Upper lobe of left lung (tissue), 6 donors: ENCODE measurements at regions not wholly inside any gene's neighbourhood (a gene's known extent, or its start where the extent isn't known, plus 50 kb on each side); places are given as distances from the start of the nearest gene placed in this dataset.

Experiments
- ATAC-seq, 2 donors: fragments of 200-7000 bp; cut with Tn5 transposase; one replicate each; pipeline ENCODE4 v1.9.1; 2022; ENCODE audit warnings: mild to moderate bottlenecking in 2 of 2, moderate library complexity in 2 of 2; ENCODE audit not compliant: low FRiP score in 2 of 2
- DNase-seq, 2 donors: peaks; one replicate each; pipeline ENCODE4 v3.0.0-alpha.2; 2019 to 2020
- H3K27ac ChIP-seq, 4 donors: fragments of 200-600 bp; sonication (generic); one replicate each; pipeline ENCODE4 v1.5.1; 2016 to 2019
- H3K27me3 ChIP-seq, 4 donors: fragments of 200-600 bp; sonication (generic); one replicate each; pipeline ENCODE4 v1.5.1; 2017 to 2019
- H3K36me3 ChIP-seq, 4 donors: fragments of 200-600 bp; sonication (generic); one replicate each; pipeline ENCODE4 v1.5.1; 2016 to 2019
- H3K4me1 ChIP-seq, 4 donors: fragments of 200-600 bp; sonication (generic); one replicate each; pipeline ENCODE4 v1.5.1; 2018 to 2019
- H3K4me3 ChIP-seq, 4 donors: fragments of 200-600 bp; sonication (generic); one replicate each; pipeline ENCODE4 v1.5.1; 2017 to 2019; ENCODE audit warnings: mild to moderate bottlenecking in 2 of 4, moderate library complexity in 1 of 4
- H3K9me3 ChIP-seq, 4 donors: fragments of 200-600 bp; sonication (generic); one replicate each; pipeline ENCODE4 v1.5.1; 2018 to 2019
- EP300 ChIP-seq, 4 donors: sonication (generic); formaldehyde crosslinking; IDR thresholded peaks; one replicate each; pipeline ENCODE4 v1.5.1; 2017; ENCODE audit warnings: antibody characterized with exemption in 4 of 4, control low read depth in 2 of 4
- POLR2A ChIP-seq, 4 donors: fragments of 450-650 bp; IDR thresholded peaks; one replicate each; pipeline ENCODE4 v1.5.1; 2016 to 2017; ENCODE audit warnings: antibody characterized with exemption in 4 of 4, mild to moderate bottlenecking in 2 of 4
- POLR2AphosphoS5 ChIP-seq, 2 donors: sonication (generic); formaldehyde crosslinking; IDR thresholded peaks; one replicate each; pipeline ENCODE4 v1.5.1; 2017; ENCODE audit warnings: antibody characterized with exemption in 2 of 2
- WGBS, 2 donors: methylation state at CpG; one replicate each; pipeline ENCODE4 v1.1.5; 2017 to 2018; 5-methylcytosine and 5-hydroxymethylcytosine counted together
- small RNA-seq, 4 donors: library from RNA; depleted of rRNA; stranded (forward); fragments of <200 nt; gene quantifications; one replicate each; pipeline ENCODE3, GENCODE V24; 2016
- TF ChIP-seq, protein P1 (sequence below), 6 experiments: fragments of 450-650 bp in 4 of 6; fragments of 200-600 bp in 2 of 6; sonication (generic) in 2 of 6; IDR thresholded peaks; one replicate each; pipeline ENCODE4 v1.5.1; 2016 to 2019; ENCODE audit warnings: antibody characterized with exemption in 6 of 6
- donor health status: DM: no; HTN: no; CAD: no; lungs with moderate emphysema.
- donor health status: DM: no; HTN: yes; CAD: no; lungs with severe emphysema.

DNA sequence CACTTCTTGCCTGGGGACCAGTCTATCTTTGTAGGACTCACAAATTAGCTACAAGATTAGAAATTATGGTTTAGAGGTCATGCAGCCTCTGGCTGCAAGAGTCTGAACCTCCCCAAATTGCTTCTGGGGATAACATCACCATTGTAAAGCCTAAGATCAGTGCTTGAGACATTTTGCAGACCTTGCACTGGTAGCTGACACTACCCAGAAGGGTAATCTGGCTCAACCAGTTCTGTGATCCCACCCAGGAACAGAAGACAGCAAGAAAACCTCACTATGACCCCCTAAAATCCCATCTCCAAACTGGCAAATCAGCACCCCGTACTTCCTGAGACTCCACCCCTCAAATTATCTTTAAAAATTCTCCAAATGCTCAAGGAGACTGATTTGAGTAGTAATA is 58.2 kb upstream of the CDK13 start:
- WGBS, 2 donors = 22 to 82% methylated on average over 1 of the region's 1 CpG
- Histone ChIP-seq H3K27me3 (no peaks in the 10 kb centered on the region), H3K9me3 (no peaks in the 10 kb centered on the region), H3K27ac (no peak overlapping the region), H3K4me3 (no peak overlapping the region), H3K36me3 (no peaks in the 10 kb centered on the region), H3K4me1 (peaks cover 0 to 6% (median 0%) of the 10 kb centered on the region in 4 donors)
- no peak for DNase-seq
- TF ChIP-seq POLR2A (IDR thresholded peaks at IDR 0.05) = no peak
- TF ChIP-seq, protein P1, sequence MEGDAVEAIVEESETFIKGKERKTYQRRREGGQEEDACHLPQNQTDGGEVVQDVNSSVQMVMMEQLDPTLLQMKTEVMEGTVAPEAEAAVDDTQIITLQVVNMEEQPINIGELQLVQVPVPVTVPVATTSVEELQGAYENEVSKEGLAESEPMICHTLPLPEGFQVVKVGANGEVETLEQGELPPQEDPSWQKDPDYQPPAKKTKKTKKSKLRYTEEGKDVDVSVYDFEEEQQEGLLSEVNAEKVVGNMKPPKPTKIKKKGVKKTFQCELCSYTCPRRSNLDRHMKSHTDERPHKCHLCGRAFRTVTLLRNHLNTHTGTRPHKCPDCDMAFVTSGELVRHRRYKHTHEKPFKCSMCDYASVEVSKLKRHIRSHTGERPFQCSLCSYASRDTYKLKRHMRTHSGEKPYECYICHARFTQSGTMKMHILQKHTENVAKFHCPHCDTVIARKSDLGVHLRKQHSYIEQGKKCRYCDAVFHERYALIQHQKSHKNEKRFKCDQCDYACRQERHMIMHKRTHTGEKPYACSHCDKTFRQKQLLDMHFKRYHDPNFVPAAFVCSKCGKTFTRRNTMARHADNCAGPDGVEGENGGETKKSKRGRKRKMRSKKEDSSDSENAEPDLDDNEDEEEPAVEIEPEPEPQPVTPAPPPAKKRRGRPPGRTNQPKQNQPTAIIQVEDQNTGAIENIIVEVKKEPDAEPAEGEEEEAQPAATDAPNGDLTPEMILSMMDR (IDR thresholded peaks at IDR 0.05) = no peak
- no peak for TF ChIP-seq EP300 (IDR thresholded peaks at IDR 0.05)
- no peak for TF ChIP-seq POLR2AphosphoS5 (IDR thresholded peaks at IDR 0.05)
- ATAC-seq = no peak

GRCh38 chr7:39892361-39892760 is 57.7 kb upstream of the CDK13 start:
- ATAC-seq (no peak), DNase-seq (no peak)
- H3K4me3 ChIP-seq = no peak overlapping the region
- TF ChIP-seq POLR2AphosphoS5 (IDR thresholded peaks at IDR 0.05) (no peak), EP300 (IDR thresholded peaks at IDR 0.05) (no peak), POLR2A (IDR thresholded peaks at IDR 0.05) (no peak)
- TF ChIP-seq, protein P1 (IDR thresholded peaks at IDR 0.05) = no peak
- H3K4me1 ChIP-seq = peaks cover 0 to 6% (median 0%) of the 10 kb centered on the region in 4 donors
- no peaks in the 10 kb centered on the region for H3K36me3 ChIP-seq
- no peaks in the 10 kb centered on the region for H3K9me3 ChIP-seq
- H3K27me3 ChIP-seq = no peaks in the 10 kb centered on the region
- 92 to 95% methylated on average over 1 of the region's 1 CpG for WGBS, 2 donors
- H3K27ac ChIP-seq = no peak overlapping the region

DNA sequence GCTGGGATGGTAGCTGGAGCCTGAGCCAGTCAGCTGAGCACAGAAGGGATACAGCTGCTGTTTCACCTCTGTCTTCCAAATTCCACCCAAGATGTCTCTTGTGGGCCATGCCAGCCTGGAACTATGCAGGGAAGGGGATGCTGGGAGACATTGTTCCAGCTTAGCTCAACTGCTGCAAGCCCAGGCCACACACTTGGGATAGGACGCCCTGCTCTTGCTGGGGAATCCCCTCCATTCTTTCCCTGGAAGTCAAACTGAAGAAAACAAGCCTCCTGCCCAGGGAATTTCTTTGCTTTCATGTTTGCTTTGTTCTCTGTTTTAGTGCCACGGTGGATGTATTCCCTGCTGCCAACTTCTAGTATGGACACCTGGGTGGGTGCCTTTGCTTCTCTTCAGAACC is 55.2 kb upstream of the CDK13 start:
- H3K4me3 ChIP-seq = no peak overlapping the region
- 40 to 51% methylated on average over 2 of the region's 2 CpGs for WGBS, 2 donors

DNA sequence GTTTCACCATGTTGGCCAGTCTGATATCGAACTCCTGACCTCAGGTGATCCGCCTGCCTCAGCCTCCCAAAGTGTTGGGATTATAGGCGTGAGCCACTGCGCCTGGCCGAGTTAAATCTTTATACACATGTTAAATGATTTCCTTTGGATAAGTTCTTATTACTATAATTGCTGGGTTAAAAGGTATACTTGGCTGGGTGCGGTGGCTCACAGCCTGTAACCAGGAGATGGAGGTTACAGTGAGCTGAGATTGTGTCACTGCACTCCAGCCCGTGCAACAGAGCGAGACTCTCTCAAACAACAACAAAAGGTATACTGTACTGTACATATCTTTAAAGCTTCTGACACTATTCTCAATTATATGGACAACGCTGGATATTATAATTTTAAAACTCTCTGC is 53.2 kb upstream of the CDK13 start:
- H3K4me3 ChIP-seq = no peak overlapping the region
- peaks cover 0 to 6% (median 0%) of the 10 kb centered on the region in 4 donors for H3K4me1 ChIP-seq
- TF ChIP-seq POLR2AphosphoS5 (IDR thresholded peaks at IDR 0.05) = no peak
- 90 to 92% methylated on average over 9 of the region's 9 CpGs for WGBS, 2 donors
- H3K36me3 ChIP-seq = no peaks in the 10 kb centered on the region
- no peak overlapping the region for H3K27ac ChIP-seq
- no peaks in the 10 kb centered on the region for H3K27me3 ChIP-seq
- ATAC-seq (no peak), DNase-seq (no peak)
- no peaks in the 10 kb centered on the region for H3K9me3 ChIP-seq

More for the DNA sequence above, 55.2 kb upstream of the CDK13 start:
- Histone ChIP-seq H3K27me3 (no peaks in the 10 kb centered on the region), H3K27ac (no peak overlapping the region), H3K9me3 (no peaks in the 10 kb centered on the region), H3K4me1 (peaks cover 0 to 6% (median 0%) of the 10 kb centered on the region in 4 donors), H3K36me3 (no peaks in the 10 kb centered on the region)
- ATAC-seq (no peak), DNase-seq (no peak)
- TF ChIP-seq POLR2A (IDR thresholded peaks at IDR 0.05) = no peak
- TF ChIP-seq, protein P1 (IDR thresholded peaks at IDR 0.05) = no peak
- TF ChIP-seq POLR2AphosphoS5 (IDR thresholded peaks at IDR 0.05) = no peak
- TF ChIP-seq EP300 (IDR thresholded peaks at IDR 0.05) = no peak

DNA sequence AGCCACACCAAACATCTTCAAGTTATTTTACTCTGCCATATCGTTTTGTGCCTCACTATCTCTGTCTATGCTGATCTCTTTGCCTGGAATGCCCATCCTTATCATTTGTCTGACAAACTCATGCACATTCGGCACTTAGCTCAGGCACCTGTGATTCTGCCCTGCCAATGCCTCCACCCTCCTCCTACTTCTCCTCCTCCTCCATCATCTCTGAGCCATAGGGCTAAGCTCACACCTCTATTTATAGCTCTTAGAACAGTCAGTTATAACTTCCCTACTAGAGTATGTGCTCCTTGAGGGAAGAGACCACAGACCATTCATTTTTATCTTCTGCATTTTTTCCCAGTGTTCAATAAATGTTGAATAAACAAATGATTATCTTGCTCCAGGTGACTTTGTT is 51.2 kb upstream of the CDK13 start:
- Histone ChIP-seq H3K27ac (no peak overlapping the region), H3K27me3 (no peaks in the 10 kb centered on the region), H3K9me3 (no peaks in the 10 kb centered on the region), H3K36me3 (no peaks in the 10 kb centered on the region), H3K4me1 (peaks cover 0 to 6% (median 0%) of the 10 kb centered on the region in 4 donors), H3K4me3 (no peak overlapping the region)
- WGBS, 2 donors = 41 to 59% methylated on average over 2 of the region's 2 CpGs
- no peak for ATAC-seq
- TF ChIP-seq POLR2AphosphoS5 (IDR thresholded peaks at IDR 0.05) = no peak
- TF ChIP-seq POLR2A (IDR thresholded peaks at IDR 0.05) = no peak
- TF ChIP-seq, protein P1 (IDR thresholded peaks at IDR 0.05) = no peak
- TF ChIP-seq EP300 (IDR thresholded peaks at IDR 0.05) = no peak
- DNase-seq = no peak

Small RNA genes in the stretch of these regions (small RNA-seq; reads per million reads assigned to genes)
- gene RN7SL496P (0 reads per million in 4 donors), gene RNU6-719P (0 reads per million in 4 donors)
